HG02885 (cell line): ENCODE measurements at regions not wholly inside any gene's neighbourhood (a gene's known extent, or its start where the extent isn't known, plus 50 kb on each side); places are given as distances from the start of the nearest gene placed in this dataset.

Experiments
- ATAC-seq: cut with Tn5 transposase; IDR thresholded peaks from one replicate; pipeline ENCODE4 v1.9.1; 2021; ENCODE audit warnings: mild to moderate bottlenecking; ENCODE audit not compliant: unreplicated experiment, poor library complexity

DNA sequence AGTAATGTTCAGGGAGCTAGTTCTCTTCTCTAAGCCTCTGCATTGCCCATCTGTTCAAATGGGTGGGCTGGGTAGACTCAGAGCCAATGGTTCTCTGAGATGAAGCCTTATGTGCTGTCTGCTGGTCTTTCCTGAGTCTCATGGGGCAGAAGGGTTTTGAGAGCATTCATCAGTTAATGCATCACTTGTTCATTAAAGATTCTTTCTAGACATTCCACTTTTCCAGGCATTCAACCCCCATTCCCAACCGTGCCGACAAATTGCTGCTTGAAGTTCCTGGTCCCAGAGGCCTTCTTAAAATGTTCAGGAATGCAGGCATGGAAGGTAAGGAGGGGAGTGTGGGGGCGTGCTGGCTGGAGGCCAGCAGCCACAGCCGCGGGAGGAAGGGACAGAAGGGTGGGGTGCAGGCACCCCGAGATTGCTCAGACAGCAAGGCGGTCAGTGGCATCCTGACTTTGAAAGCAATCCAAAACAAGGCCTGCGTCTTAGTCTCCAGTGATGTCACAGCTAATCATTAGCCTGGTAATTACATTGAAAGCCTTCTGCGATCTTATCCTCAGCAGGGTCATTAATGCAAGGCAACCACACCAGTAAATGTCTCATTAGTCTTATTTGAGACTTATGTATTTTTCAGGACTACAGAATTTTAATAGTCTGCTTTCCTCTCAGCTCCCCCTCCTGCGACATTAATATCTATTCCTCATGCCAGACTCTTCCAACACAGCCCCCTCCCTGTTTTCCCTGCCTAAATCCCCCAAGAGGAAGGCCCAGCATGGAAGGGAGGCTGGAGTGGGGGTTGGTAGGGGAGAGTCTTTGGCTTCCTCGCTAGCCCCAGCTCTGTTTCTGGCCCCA, 328.8 kb downstream of the MIAT start:
- no peak for ATAC-seq

DNA sequence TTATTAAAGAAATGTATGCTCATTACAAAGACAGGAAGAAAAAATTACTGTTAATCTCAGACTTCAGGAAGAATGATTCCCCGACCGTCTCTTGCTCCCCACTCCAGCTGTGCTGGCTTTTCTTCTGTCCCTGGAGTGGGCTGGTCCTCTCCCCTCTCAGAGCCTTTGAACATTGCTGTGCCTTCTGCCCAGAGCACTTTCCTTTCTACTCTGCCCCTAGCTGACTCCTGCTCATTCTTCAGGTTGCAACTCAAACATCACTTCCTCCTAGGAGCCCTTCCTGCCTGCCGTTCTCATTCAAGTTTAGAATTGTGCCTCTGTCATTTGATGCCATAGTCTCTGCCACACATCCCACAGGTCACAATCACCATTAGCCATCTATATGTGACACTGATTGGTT, 329.5 kb downstream of the MIAT start:
- no peak for ATAC-seq

DNA sequence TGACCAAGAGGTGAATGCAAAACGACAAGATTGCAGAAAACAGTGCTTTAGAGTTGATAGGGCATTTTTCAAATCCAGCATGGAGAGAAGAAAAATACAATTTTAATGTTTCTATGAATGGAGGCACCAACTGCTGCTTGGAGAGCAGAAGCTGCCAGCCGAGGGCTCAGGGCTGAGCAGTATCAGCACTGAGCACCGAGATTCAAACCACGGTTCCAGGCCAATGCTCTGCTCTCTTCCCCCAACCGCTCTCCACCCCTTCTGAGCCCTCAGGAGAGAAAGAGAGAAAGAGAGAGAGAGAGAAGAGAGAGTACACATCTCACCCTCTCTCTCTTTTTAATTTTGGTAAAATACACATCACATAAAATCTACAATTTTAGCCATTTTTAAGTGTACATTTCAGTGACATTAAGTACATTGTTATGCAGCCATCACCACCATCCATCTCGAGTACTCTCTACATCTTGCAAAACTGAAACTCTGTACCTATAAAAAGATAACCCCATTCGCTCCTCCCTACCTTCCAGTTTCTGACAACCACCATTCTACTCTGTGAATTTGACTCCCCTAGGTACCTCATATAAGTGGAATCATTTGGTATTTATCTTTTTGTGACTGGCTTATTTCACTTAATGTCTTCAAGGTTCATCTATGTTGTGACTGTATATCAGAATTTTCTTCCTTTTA, 333.3 kb downstream of the MIAT start:
- no peak for ATAC-seq

DNA sequence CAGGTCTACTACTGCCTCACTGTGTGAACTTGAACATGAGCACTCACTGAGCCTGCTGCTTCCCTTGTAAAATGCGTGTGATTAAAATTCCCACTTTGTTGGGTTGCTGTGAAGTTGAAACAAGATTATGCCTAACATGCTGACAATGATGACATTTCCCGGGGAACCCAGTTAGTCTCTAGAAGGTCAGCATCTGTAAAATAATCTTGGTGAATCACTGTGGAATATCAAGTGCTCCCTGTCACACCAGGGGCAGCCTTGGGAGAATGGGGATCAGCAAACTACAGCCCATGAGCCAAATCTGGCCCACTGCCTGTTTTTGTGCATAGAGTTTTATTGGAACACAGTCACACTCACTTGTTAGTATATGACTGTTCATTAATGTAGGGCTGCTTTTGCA, 335.2 kb downstream of the MIAT start:
- no peak for ATAC-seq

DNA sequence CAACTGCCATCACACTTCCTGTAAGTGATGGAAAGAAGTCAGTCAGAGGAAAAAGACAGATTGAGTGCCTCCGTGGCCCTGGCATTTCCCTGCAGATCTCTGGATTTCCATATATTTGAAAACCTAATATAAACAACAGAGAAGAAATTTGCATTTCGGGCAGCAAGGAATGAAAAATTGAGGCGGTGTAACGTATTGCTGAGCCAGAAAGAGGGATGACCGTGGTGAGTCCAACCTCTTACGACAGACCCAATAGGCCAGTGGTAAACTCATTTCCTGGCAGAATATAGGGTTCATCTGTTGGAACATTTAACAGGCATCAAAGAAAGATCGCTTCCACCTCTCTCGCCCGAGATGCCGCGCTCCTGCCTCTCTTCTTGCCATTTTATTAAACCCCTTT, 336.5 kb downstream of the MIAT start:
- no peak for ATAC-seq

DNA sequence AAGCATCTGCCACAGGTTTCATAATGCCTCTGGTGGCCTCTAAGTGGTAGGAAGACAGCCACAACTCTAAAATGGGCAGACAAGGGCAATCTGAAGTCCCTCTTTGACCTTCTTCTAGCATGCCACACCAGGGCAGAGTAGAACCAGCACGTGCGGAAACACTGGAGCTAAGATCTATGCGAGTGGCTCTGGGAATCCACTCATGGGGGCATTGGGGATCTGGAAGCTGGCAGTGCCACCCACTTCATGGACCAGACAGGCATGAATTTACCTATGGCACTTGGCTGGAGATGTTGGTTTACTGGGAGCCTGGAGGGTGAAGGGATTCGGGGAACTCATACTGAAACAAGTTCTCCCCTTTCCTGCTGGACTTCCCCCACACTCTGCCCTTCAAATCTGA, 337.4 kb downstream of the MIAT start:
- ATAC-seq, result no peak

DNA sequence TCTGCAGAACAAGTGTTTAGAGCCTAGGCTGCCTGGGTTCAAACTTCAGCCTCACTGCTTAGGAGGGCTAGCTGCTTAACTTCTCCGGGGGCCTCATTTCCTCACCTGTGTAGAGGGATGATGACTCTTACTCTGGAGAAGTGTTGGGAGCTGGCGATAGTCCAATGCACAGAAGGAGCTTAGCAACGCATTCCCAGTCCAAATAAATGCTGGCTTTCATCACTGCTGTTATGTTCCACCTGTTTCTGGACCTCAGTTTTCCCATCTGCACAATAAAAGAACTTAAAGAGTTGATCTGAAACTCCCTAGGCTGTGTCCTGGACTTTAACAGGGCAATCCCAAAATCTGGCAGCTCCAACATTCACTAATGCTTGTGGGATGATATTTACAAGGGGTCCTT, 337.8 kb downstream of the MIAT start:
- no peak for ATAC-seq

DNA sequence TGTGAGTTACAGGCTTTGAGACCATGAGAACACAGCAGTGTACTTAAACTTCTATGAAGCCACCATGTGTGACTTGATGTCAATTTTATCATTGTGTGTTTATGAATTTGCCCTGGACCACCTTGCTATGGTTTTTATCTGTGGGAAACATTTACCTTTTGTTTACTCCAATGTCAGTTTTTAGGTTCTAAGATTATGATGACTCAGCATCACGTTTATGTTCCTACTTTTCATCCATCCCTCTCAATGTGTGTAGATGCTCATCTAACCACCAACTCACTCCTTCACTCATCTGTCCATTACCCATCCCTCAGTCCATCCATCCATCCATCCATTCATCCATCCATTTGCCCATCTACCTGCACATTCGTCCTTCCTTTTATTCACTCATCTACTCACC, 338.8 kb downstream of the MIAT start:
- ATAC-seq, result no peak

DNA sequence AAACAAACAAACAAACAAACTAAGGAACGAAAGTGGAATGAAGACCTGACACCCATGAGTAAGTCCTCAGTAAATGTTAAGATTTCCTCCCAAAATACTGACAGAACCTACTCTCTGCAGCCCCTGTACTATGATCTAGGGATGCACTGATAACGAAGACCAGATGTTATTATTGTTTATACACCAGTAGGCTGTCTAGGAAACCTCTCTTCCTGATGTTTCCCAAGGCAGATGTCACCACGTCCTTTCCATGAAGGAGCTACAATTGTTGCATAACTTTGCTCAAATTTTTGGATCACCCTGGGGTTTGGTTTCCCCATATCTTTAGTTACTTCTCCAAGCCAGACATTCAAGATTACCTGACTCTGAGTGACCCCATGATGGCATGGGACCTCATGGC, 340.7 kb downstream of the MIAT start:
- no peak for ATAC-seq

DNA sequence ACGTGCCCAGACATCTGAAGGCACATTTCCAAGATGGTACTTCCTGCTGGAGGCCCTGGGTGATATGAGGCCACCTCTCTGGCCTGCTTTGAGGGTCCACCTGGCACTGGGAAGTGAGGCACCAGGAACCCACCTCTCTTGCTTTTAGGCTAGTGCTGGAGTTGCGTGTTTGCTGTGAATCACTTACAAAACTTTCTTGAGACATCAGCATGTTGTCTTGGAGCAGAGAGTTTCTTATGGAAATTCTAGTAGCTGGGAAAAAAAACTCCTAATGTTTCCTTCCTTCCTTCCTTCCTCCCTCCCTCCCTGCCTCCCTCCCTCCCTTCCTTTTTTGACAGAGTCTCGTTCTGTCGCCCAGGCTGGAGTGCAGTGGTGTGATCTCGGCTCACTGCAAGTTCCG, 341.3 kb downstream of the MIAT start:
- ATAC-seq, result no peak

DNA sequence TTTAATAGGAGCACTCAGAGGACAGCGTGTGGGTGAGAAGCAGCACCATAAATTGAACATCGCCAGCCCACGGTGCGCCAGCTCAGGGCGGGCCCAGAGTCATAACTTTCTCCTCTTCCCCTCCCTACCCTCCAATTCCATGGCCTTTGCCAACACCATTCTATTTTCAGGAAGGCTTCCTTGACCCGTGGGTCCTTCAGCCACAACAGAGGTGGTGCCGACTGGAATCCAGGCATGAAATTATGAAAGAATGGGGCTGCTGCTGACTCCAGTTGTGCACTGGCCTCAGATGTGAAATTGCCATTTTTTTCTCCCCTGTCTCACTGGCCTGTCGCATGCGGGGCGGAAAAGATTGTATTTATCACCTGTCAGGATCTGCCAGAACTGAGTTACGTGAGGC, 345.9 kb downstream of the MIAT start:
- ATAC-seq, result no peak

DNA sequence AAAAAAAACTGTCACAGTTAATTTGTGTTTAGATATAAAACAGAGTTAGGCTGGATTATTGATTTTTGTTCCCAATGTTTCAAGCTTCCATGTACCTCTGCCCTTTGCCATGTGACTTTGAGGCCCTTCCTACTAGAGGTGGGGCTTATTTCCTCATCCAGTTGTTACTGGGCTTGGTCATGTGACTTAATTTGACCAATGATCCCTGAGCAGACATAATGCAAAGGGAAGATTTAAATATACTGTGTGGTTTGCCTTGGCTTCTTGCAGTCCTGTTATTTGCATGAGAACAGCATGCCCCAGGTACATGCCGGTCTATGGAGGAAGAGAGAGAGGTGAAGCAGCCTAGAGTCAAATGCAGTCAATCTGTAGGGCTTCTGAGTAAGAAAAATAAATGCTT, 347.0 kb downstream of the MIAT start:
- ATAC-seq, result no peak

DNA sequence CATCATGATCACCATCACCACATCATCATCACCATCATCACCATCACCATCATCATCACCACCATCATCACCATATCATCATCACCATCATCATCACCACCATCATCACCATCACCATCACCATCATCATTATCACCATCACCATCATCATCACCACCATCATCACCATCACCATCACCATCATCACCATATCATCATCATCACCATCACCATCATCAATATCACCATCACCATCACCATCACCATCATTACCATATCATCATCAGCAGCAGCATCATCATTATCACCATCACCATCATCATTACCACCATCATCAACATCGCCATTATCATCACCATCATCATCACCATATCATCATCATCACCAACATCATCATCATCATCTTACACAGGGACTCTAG, 351.1 kb downstream of the MIAT start:
- ATAC-seq, result no peak

DNA sequence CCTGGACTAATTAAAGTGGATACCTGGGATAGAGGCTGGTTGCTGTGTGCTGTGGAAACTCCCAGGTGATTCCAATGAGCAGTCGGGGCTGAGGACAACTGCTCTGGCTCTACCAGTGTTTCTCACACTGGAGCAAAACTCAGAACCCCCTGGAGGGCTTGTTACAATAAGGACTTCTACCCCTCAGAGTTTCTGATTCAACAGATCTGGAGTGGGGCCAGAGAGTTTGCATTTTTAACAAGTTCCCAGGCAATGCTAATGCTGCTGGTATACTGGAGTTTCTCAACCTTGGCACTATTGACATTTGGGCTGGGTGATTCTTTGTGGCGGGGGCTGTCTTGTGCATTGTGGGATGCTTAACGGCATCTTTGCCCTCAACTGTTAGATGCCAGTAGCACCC, 353.7 kb downstream of the MIAT start:
- ATAC-seq, result no peak

DNA sequence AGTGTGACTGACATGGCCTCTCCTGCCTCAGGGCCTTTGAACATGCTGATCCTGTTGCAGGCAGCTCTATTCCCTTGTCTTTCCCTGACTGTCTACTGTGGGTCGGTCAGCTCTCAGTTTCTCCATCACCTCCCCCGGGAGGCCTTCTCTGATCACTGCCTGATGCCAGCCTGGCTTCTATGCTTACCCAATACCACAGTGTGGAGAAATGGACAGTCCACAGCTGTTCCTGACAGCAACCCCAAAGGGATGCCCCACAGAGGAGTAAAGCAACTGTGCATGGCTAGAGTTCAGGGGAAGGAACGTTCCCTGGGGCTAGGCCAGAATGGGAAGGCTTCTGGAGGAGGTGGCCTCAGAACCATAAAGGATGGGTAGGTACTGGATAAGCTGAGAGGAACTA, 354.3 kb downstream of the MIAT start:
- ATAC-seq, result no peak

DNA sequence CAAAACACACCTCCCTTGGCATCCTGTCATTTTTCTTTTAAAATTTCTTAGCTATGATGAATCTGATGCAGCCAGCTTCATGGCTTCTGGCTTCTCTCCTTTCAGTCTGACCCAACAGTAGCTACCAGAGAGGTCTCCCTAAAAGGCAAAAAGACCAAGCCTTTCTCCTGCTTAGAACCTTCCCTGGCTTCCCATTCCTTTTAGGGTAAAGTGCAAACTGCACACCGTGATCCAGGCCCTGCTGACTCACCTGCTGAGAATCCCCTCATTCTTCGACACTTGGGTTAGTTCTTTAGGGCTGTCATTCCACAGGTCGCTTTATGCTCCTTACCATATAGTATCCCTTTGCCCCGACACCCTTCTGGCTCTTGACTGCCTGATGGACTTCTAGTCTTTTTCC, 362.4 kb downstream of the MIAT start:
- no peak for ATAC-seq

DNA sequence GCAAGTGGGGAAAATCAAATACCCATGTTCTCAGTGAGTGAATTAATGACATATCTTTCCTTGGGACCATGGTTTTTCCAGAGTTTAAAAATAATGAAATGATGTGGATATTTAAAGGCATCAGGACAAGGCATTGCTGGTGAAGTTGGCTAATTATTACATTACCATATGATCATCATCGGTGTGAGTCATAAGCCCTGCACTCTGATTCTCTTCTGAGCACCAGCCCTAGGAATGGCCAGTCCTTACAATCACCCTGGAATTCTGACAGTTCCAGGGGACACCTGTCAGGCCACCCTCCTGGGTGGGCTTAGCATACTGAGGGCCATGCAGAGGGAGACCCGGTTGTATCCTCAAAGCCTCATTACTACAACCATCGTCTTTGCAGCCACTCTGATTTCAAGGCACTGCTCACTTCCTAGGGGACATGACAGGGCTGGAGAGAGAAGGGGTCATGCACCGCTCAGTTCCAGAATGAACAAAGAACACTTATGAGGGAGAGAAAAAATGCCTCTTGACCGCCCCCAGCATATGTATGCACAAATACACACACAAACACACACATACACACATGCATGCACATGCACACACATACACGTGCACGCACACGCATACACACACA, 365.0 kb downstream of the MIAT start:
- no peak for ATAC-seq

DNA sequence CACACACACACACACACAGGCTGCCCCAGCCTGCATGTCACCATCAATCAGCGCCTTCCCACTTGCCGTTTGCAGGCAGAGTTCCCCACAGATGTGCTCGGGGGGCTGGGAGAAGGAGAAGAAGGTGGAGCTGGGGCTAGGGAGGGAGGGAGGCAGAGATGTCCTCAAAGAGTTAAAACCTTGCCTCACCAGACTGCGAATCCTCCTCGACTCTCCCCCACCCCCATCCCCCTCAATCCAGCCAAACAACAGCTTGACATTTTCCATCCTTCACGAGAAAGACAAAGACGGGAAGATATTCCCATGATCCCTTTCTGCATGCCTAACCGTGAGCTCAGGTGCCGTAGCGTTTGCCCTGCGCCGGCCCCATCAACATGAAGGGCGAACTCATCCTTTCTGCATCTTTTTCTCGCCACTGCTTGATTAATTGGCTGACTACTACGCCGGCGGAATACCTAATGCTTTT, 365.5 kb downstream of the MIAT start:
- ATAC-seq, result no peak

DNA sequence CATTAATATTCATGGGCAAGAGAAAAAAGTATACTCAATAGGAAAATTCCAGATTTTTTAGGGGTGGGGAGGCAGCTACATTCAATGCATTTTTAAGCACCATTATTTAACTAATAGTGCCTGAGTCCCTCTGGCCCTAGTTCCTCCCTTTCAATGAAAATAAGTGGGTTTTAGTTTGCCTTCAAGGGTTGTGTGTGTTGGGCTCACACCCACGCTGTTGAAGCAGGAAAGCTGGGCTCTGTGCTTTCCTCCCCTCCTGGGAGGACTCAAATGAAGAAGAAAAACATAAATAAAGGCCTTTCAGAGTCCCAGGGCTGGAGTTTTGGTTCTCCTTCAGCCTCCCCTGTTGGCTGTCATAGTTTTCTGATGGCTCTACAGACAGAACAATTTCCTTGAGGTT, 366.2 kb downstream of the MIAT start:
- no peak for ATAC-seq

DNA sequence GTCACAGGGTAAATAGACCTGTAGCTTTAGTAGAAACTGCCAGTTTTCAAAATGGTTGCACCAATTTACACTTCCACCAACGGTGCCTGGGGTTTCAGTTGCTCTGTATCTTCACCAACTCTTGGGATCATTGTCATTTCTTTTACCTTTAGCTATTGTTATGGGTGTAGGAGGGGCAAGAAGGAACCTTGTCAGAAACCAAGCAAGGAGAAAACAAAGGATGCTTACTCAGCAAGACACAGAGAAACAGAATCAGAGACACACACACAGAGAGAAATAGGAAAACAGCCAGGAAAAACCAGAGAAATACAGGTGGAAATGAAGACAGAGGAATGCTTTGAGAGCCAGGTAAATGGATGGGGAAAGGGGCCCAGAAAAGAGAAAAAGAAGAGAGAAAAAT, 367.6 kb downstream of the MIAT start:
- ATAC-seq, result no peak

DNA sequence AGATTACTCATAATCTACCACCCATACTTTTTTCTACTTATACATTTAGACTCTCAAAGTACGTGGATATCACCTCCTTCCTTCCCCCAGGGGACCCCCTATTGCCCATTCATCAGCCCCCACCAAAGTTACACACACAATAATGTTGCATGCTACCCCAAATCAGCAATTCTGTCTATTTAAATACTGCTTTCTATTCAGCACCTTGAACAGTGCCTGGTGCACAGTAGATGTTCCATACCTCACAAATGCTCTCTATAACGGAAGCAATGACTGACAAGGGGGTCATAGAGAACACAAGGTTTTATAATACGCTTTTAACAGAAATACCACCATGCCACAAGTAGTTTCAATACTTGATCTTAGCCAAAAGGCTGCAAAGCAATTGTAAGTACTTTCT, 370.7 kb downstream of the MIAT start:
- no peak for ATAC-seq
